Activated CD4-positive, alpha-beta T cell treated with anti-CD3 and anti-CD28 coated beads for 4 hours (primary cell): ENCODE measurements at regions not wholly inside any gene's neighbourhood (a gene's known extent, or its start where the extent isn't known, plus 50 kb on each side); places are given as distances from the start of the nearest gene placed in this dataset.

ENCODE experiments used
- DNase-seq, 2 donors: peaks; one replicate each; pipeline ENCODE4 v3.0.0-alpha.2; 2020

- DNase-seq: no peak
Measured at GRCh38 chr13:84243340-84243739, 361.1 kb upstream of the SLITRK1 start.

GRCh38 chr13:84239032-84239431, 356.8 kb upstream of the SLITRK1 start:
- no peak for DNase-seq

GRCh38 chr13:84238381-84238780, 356.1 kb upstream of the SLITRK1 start:
- DNase-seq: no peak

GRCh38 chr13:84237143-84237542, 354.9 kb upstream of the SLITRK1 start:
- DNase-seq: no peak

GRCh38 chr13:84234416-84234815, 352.1 kb upstream of the SLITRK1 start:
- no peak for DNase-seq

- DNase-seq: no peak
Measured at GRCh38 chr13:84230568-84230967, 348.3 kb upstream of the SLITRK1 start.

GRCh38 chr13:84211048-84211447, 328.8 kb upstream of the SLITRK1 start:
- DNase-seq: no peak

GRCh38 chr13:84208246-84208910, 326.1 kb upstream of the SLITRK1 start:
- DNase-seq: no peak

- DNase-seq: no peak
Measured at GRCh38 chr13:84207509-84207908, 325.2 kb upstream of the SLITRK1 start.

- no peak for DNase-seq
Measured at GRCh38 chr13:84200971-84201370, 318.7 kb upstream of the SLITRK1 start.

- DNase-seq: no peak
Measured at GRCh38 chr13:84192125-84192524, 309.9 kb upstream of the SLITRK1 start.

GRCh38 chr13:84191139-84191538, 308.9 kb upstream of the SLITRK1 start:
- DNase-seq: no peak

- DNase-seq: no peak
Measured at GRCh38 chr13:84187626-84188025, 305.4 kb upstream of the SLITRK1 start.

- DNase-seq: no peak
Measured at GRCh38 chr13:84139561-84140158, 257.4 kb upstream of the SLITRK1 start.

- peak; percentile 20 to 33 for DNase-seq
Measured at GRCh38 chr13:84137292-84137691, 255.0 kb upstream of the SLITRK1 start.

- DNase-seq: no peak
Measured at GRCh38 chr13:84136582-84136981, 254.3 kb upstream of the SLITRK1 start.

GRCh38 chr13:84132491-84132890, 250.2 kb upstream of the SLITRK1 start:
- no peak for DNase-seq

- no peak for DNase-seq
Measured at GRCh38 chr13:84131249-84131648, 249.0 kb upstream of the SLITRK1 start.

- DNase-seq: no peak
Measured at GRCh38 chr13:84130495-84131114, 248.3 kb upstream of the SLITRK1 start.

- no peak for DNase-seq
Measured at GRCh38 chr13:84129966-84130365, 247.7 kb upstream of the SLITRK1 start.

- DNase-seq: no peak
Measured at GRCh38 chr13:84127597-84128128, 245.4 kb upstream of the SLITRK1 start.

GRCh38 chr13:84126671-84127171, 244.4 kb upstream of the SLITRK1 start:
- DNase-seq: no peak

GRCh38 chr13:84121456-84121855, 239.2 kb upstream of the SLITRK1 start:
- no peak for DNase-seq

GRCh38 chr13:84118839-84119409, 236.7 kb upstream of the SLITRK1 start:
- DNase-seq: no peak
